GM10847 (cell line): ENCODE measurements at regions not wholly inside any gene's neighbourhood (a gene's known extent, or its start where the extent isn't known, plus 50 kb on each side); places are given as distances from the start of the nearest gene placed in this dataset.

ENCODE experiments used
- POLR2A ChIP-seq: IDR thresholded peaks from 2 replicates; pipeline ENCODE4 v1.6.1; 2011; ENCODE audit not compliant: insufficient read length; ENCODE audit errors: extremely low read depth

DNA sequence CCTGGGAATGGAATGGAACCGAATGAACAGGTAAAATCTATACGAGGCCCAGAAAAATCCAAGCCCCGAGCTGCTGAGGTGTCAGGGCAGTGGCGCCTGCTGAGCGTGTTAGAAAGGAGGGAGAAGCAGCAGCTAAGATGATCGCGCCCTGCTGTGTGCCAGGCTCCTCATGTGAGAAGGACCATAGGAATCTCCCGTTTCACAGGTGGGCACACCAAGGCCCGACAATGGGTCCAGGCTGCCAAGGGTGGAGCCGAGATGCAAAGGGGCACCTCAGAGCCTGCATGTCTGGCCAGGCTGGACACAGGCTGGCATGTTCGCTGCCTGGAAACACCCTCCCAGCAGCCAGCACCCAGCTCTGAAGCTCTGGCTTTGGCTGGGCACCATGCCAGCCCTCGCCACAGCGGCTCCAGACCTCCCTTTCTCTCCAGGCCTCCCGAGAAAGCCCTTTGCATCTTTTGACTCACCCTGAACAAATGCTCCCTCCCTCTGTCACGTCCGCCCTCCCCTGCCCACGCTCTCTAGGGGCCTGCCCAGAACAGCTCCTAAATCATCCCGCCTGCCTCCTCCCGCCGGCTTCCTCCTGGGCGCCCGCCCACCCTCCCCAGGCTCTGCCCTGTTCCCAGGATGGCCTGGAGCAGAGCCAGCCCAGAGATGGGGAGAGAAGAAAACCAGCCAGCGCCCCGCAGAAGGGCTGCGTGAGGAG lies 217.8 kb upstream of the GSE1 start:
- TF ChIP-seq POLR2A, result no peak

DNA sequence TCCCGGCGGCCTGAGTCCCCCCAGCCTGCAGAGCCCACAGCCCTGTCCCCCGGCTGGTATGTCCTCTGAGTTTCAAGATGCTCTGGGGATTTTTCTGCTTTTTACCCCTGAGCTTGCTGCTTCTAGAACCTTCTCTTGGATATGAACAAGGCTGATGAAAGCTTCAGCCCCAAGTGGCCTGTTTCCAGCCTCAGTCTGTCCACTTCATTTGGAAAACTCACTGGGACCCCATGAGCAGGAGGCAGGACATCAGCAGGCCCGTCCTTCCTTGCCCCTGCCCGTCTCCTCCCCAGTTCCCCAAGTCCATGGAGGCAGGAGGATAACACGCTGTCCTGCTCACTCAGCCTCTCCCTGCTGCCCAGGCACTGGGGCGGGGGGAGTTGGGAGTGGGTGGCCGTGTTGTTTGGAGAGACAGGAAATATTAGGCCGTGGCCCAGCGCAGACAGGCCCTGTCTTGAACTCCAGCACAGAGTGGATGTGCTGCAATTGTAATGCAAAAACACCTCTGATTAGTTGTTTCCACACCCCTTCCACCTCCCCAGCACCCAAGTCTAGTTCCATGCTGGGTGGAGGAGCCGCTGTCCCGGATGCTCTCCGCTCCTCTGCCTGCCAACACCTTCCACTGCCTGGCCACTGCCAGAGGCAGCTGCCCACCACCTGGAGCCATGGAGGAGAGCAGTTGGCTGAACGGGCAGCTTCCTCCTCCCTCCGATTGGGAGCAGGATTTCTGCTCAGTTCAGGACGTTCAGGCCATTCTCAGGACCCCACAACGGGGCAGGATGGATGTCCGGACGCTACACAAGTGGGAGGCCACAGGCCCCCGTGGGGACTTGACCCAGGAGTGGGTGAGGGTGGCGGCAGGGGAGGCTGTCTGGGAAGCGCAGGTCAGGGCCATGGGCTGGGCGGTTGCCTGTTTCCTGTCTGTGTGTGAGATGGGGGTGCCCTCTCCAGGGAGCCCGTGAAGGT lies 216.9 kb upstream of the GSE1 start:
- TF ChIP-seq POLR2A, result no peak

DNA sequence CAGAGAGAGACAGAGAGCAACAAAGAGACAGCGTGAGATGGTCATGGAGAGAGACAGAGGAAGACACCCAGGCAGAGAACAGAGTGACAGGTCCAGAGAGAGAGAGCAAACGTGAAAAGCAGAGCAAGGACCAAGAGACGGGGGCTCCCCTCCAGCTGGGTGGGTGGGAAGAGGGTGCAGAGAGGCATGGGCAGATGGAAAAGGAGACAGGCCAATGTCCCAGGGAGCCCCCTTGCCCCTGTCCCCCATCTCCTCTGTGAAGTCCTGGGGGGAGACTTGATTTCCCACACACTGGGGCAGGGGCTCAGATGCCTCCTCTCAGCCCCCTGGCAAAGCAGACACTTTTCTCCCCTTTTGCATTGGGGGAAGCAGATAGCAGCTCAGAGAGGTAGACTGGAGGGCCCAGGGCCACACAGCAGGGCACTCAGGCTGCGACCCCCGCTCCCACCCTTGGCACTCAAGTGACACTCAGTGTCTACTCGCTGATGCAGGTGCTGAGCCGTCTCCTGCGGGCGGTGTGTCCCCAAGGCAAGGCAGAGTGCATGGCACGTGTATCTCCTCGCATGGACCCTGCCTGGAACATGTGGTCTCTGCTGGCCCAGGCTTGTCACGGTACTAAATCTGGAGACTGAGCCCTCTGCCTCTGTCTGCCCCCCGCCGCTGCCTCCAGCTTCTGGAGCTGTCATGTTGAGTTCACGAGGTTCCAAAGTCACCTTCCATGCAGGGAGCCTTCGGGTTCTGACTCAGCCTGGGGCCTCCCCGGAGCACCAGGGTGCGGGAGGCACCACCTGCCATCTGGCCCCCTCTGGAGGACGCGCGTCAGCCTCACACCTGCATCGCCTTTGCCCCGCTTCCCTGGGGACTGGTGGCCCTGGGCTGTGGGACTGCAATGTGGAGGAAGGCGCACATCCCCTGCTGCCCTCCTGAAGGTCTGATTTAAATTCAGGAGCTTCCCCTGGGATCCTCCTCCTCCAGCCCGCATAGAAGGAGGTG lies 215.9 kb upstream of the GSE1 start:
- no peak for TF ChIP-seq POLR2A

DNA sequence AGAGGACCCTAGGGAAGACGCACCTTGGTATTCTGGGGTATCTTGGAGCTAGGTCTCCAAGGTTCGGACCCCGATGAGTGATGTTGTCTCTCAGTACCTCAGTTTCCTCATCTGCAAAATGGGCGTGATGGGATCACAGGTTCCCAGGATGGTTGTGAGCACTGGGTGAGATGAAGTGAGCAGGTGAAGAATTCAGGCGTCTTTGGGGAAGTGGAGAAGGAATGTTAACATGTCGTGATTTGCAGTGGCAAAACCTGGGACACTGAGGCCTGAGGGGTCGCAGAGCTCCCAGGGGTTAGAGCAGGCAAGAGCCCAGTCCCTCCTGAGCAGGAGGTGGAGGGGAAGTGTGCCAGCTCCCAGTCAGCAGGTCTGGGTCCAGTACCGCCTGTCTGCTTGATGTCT lies 215.1 kb upstream of the GSE1 start:
- TF ChIP-seq POLR2A, result no peak

DNA sequence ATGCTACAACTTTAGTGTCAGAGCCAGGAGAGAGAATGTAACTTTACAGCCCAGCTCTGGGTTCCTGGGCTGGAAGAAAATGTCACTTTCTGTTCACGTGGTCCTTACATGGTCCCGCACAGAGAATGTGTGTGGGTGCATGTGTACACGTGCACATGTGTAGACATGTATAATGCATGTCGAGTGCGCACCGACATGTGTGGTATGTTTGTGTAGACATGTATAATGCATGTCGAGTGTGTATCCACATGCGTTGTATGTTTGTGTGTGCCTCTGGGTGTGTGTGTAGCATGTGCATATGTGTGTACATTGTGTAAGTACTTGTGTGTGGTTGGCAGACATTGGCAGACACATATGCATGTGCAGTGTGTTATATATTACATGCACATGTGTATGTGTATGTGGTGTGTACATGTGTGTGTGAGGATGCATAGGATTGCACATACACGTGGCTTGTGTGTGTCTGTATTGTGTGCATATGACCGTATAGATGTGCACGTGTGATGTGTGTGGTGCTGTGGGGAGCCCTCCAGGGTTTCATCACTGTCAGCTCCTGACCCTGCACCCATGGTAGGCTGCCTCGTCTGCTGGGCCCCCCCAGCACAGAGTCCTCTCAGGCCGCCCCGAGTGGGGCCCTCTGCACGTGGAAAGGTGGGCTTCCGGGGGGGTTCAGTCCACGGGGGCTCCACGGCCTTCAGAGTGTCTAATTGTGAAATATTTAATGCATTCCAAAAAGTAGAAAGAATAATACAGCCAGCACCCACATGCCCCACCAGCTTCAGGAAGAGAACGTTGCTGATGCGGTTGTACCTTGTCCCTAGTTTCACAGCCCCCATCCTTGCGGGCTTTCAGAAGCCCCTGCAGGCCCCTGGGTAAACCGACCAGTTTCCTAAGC lies 214.2 kb upstream of the GSE1 start:
- no peak for TF ChIP-seq POLR2A

DNA sequence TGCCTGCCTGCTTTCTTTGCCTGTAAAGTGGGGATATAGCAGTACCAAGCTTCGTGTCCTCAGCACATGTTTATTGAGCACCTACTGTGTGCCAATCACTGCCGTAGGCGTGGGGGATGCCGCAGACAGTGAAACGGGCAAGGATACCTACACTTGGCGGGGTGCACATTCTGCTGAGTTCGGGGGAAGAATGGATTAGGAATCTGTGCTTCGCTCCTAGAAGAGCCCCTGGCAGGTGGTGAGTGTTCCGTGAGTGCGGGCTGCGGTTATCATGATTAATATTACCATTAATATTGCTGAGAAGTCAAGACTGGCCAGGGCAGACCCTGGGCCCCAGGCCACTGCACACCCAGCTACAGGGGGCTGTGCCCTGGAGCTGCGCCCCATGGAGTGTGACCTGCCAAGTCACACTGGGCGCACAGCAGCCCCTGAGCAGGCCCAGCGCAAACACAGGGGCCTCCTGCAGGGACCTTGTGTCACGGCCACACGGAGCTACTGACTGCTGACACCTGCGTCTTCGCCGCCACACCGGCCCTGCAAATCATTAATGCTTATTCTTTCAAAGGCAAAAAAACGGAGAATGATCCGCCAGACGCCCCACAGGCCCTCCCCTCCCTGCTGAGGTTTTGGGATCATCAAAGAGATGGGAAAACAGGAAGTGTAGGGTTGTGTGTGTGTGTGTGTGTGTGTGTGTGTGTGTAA lies 213.4 kb upstream of the GSE1 start:
- TF ChIP-seq POLR2A, result no peak

DNA sequence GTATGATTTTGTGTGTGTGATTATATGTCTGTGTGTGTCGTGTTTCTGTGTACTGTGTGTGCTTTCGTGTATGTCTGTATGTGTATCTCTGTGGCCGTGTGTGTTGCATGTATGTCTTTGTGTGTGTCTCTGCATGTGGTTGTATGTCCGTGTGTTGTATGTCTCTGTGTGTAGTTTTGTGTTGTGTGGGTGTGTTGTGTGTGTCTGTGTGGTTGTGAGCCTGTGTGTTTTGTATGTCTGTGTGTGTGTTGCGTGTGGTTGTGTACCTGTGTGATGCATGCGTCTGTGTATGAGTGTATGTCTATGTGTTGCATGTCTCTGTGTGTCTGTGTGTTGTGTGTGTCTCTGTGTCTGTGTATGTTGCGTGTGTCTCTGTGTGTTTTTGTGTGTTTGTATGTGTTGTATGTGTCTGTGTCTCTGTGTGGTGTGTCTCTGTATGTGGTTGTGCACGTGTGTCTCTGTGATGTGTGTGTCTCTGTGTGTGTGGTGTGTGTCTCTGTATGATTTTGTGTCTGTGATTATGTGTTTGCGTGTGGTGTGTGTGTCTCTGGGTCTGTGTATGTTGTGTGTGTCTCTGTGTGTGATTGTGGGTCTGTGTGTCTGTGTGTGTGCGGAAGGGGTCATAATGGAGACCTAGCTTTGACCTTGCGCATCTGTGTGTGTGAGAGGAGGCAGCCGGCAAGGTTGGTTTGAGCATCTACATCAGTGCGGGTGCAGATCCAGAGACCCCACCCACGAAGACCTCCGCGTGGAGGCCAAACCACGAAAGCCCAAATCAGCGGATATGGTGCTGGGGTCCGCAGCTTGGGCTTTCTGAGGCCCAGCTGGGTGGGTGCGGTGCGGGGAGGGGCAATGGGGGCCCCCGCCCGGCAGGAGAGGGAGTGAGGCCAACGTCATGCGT lies 212.6 kb upstream of the GSE1 start:
- TF ChIP-seq POLR2A, result no peak

DNA sequence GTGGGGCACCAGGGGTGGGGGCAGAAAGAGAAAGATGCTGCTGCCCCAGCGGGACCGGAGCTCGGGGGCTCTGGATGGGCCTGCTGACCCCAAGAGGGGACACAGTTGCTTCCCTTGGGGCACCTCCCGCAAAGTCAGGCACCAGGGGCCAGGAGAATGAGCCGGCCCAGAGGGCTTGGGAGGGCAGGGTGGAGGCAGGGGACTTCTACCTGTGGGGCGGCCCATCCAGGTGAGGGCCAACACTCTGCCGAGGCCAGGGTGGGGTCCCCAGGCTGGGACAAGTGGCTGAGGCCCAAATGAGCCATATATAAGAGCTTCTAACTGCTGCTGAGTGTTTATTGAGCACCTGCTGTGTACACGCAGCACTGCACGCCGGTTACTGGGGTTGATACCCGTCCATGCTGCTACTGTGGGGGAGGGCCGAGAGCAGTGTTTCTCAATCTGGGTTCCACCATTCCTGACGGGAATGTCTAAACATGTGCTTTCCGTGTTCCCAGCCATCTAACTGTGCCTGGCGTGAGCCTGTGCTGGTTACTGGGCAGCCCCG lies 211.7 kb upstream of the GSE1 start:
- TF ChIP-seq POLR2A, result no peak

DNA sequence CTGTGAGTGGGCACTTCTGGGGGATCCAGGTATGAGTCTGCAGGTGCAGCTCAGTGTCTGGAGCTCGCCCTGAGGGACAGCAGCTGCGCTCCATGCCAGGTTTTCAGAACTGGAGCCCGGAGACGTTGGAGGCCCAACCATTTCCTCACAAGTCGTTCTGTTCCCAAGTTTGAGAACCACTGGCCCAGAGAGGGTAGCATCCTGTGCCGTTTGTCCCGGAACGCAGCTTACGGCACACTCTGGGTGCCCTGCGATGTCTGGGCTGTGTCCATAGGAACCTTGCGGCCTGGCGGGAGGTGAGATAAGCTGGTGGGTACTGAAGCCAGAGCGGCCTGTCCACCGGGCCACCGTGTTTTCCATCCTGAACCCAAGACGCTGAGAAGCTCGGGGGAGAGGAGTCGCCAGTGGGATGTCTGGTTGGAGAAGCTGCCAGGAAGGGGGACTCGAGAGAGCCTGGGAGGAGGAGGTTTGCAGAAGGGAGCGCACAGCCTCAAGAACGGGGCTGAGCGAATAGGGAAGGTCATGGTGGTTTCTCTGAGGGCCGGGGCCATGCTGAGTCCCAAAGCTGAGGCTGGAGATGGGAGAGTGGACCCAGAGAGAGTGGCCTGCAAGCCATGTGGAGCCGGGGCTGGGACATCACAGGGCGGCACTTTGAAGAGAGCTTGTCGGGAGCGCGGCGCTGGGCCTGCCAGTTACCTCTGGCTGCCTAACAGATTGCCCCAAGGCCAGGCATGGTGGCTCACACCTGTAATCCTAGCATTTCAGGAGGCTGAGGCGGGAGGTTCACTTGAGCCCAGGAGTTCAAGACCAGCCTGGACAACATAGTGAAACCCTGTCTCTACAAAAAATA lies 211.0 kb upstream of the GSE1 start:
- no peak for TF ChIP-seq POLR2A

DNA sequence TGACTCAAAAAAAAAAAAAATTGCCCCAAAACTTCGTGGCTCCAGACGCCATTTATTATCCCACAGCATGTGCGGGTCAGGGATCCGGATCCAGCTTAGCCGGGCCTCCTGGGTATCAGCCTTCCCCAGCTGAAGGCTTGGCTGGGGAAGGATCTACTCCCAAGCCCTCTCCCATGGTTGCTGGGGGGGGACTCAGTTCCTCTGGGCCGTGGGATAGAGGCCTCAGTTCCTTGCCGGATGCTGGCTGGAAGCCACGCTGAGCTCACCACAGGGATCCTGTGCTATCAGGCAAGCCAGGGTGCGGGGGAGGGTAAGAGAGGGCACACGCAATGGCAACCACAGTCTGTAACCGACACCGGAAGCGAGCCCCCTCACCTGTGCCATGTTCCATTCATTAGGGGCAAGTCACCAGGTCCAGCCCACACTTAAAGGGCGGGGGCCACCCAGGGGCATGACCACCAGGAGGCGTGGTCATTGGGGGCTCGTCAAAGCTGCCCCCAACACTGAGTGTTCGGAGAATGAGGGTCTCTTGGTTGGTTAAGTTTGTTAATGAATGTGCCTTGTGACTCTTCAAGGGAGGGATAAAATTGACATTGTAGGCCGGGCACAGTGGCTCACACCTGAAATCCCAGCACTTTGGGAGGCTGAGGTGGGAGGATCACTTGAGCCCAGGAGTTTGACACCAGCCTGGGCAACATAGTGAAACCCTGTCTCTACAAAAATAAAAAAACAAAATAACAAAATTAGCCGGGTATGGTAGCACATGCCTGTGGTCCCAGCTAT lies 210.0 kb upstream of the GSE1 start:
- TF ChIP-seq POLR2A, result no peak

DNA sequence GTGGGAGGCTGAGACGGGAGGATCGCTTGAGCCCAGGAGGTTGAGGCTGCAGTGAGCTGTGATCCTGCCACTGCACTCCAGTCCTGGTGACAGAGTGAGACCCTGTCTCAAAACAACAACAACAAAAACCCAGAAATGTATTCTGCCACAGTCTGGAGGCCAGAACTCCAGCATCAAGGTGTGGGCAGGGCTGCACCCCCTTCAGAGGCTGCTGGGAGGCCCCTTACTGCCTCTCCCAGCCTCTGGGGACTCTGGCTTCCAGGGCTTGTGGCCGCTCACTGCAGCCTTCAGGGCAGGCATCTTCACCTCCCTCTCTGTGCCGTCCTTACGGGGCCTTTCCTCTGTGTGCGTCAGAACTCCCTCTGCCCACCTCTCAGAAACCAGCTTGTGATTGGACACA lies 209.4 kb upstream of the GSE1 start:
- TF ChIP-seq POLR2A, result no peak
